ENCODE measurements at regions not wholly inside any gene's neighbourhood (a gene's known extent, or its start where the extent isn't known, plus 50 kb on each side); places are given as distances from the start of the nearest gene placed in this dataset.

DNA sequence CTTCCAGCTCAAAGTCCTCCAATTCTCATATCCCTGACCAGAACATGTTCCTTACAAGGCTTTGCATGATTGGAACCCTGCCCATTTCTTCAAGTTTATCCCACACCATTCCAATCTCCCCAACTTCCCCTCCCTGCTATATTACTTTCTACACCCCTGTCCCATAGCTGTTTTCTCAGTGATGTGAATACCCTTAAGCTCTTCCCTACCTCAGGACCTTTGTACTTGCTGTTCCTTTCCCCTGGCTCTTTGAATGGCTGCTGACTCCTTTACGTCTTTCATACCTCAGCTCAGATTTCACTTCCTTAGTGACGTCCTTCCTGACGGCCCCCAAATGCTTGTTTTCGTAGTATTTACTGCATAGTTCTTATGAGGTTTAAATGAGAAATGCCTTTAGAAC lies 166.2 kb upstream of the ZNF462 start:
- H3K4me1 Mint-ChIP-seq: no peaks in the 10 kb centered on the region
- no peak overlapping the region for H3K27ac Mint-ChIP-seq
- H3K27me3 Mint-ChIP-seq: peaks cover 0 to 13% (median 2%) of the 10 kb centered on the region in 5 donors
- DNase-seq: no peak
- peaks cover 0 to 19% (median 2%) of the 10 kb centered on the region in 9 donors for H3K9me3 Mint-ChIP-seq
- H3K4me3 Mint-ChIP-seq: no peak overlapping the region
- ATAC-seq: no peak
- no peaks in the 10 kb centered on the region for H3K36me3 Mint-ChIP-seq
- POLR2A ChIA-PET: no interaction called here

DNA sequence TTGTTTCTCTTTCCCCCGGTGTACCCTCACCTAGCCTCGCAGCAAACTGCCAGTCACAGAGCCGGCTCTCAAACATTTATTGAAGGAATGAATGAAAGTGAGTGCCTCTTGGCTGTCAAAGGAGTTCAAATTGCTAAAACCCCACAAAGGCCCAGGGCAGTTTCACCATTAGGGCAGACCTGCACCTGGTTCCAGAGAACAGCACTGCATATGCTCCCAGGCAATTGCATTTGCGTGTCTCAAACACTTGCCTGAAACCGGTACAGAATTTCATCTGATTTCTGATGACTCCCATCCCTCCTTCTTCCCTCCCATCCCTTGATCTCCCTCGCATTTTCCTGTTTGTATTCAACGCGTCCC lies 165.6 kb upstream of the ZNF462 start:
- POLR2A ChIA-PET: no interaction called here
- H3K4me1 Mint-ChIP-seq: no peaks in the 10 kb centered on the region
- no peak overlapping the region for H3K4me3 Mint-ChIP-seq
- H3K27me3 Mint-ChIP-seq: peaks cover 0 to 14% (median 2%) of the 10 kb centered on the region in 5 donors
- no peaks in the 10 kb centered on the region for H3K36me3 Mint-ChIP-seq
- no peak for ATAC-seq
- no peak for DNase-seq
- H3K27ac Mint-ChIP-seq: no peak overlapping the region
- H3K9me3 Mint-ChIP-seq: peaks cover 0 to 23% (median 3%) of the 10 kb centered on the region in 9 donors

DNA sequence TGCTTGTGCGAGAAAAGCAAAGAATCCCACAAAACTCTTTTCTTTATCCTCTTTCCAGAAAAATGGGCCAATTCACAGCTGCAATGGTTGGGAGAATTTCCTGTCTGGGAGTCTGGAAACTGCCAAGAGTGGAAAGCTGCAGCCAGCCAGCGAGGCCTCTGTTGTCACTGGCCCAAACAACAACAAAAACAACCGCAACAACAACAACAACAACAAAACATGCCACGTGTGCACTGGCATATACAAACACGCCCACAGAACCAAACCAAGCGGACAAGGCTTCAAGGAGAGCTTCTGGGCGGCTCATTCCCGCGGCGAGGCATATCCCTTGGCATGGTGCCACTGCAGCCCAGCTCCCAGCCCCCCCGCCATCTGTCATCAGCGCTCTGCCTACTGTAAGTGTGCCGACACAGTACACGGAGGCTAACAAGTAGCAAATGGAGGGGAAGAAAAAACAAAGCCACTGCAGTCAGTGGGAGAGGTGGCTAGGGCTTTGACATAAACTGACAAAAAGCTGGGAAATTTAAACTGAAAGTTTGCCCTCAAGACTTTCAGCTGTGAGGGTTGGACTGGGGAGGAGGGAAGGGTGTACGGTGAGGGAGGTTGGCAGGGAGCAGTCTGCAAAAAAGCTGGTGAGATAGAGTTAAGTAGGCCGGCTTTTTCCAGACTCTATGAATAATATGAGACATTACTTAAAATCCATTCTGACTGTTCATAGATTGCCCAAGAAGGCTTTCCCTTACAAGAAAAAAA lies 165.0 kb upstream of the ZNF462 start:
- DNase-seq (no peak), ATAC-seq (no peak)
- H3K36me3 Mint-ChIP-seq: no peaks in the 10 kb centered on the region
- H3K9me3 Mint-ChIP-seq: peaks cover 0 to 29% (median 3%) of the 10 kb centered on the region in 9 donors
- no peak overlapping the region for H3K4me3 Mint-ChIP-seq
- no peak overlapping the region for H3K27ac Mint-ChIP-seq
- POLR2A ChIA-PET: no interaction called here
- H3K4me1 Mint-ChIP-seq: no peaks in the 10 kb centered on the region
- H3K27me3 Mint-ChIP-seq: peaks cover 0 to 14% (median 2%) of the 10 kb centered on the region in 5 donors

DNA sequence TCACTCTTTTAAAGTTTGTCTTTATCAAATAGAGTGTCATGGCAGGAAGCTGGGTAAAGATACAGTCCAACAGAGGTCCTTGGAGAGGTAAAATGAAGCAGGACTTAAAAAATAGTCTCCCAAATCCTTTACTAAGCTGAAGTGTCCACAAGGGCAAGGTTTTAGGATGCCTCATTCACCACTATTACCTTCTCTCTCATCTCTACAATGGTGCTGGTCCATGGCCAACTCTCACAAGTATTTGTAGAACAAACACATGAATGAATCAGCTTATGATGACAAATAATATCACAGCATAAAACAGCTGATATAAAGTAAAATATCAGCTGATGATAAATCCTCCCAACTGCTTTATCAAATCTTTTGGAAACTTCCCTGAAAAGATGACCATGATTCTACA lies 162.3 kb upstream of the ZNF462 start:
- Mint-ChIP-seq H3K36me3 (no peaks in the 10 kb centered on the region), H3K4me1 (no peaks in the 10 kb centered on the region), H3K4me3 (no peak overlapping the region), H3K27me3 (peaks cover 0 to 12% (median 0%) of the 10 kb centered on the region in 5 donors), H3K9me3 (peaks cover 0 to 41% (median 8%) of the 10 kb centered on the region in 9 donors), H3K27ac (no peak overlapping the region)
- no peak for DNase-seq
- ATAC-seq: no peak
- POLR2A ChIA-PET: no interaction called here

DNA sequence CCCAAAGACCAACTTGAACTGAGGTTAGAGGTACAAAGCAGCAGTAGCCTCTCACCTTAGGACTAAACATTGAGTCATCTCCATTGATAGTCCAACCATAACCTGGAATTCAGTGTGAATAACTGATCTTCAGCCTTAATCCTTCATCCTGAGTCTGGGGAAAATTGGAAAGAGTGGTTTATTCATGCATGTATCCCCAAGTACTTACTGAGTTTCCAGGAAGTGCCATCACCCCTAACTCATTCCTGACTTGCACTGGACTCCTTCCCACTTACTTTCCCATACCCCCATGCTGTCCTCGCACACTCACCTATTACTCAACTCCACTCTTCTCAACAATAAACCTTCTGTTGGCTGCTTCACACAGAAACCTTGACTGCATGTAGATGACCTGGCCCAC lies 161.4 kb upstream of the ZNF462 start:
- POLR2A ChIA-PET: no interaction called here
- DNase-seq (no peak), ATAC-seq (no peak)
- peaks cover 0 to 9% (median 0%) of the 10 kb centered on the region in 5 donors for H3K27me3 Mint-ChIP-seq
- peaks cover 0 to 40% (median 7%) of the 10 kb centered on the region in 9 donors for H3K9me3 Mint-ChIP-seq
- no peak overlapping the region for H3K27ac Mint-ChIP-seq
- H3K4me3 Mint-ChIP-seq: no peak overlapping the region
- no peaks in the 10 kb centered on the region for H3K36me3 Mint-ChIP-seq
- no peaks in the 10 kb centered on the region for H3K4me1 Mint-ChIP-seq

DNA sequence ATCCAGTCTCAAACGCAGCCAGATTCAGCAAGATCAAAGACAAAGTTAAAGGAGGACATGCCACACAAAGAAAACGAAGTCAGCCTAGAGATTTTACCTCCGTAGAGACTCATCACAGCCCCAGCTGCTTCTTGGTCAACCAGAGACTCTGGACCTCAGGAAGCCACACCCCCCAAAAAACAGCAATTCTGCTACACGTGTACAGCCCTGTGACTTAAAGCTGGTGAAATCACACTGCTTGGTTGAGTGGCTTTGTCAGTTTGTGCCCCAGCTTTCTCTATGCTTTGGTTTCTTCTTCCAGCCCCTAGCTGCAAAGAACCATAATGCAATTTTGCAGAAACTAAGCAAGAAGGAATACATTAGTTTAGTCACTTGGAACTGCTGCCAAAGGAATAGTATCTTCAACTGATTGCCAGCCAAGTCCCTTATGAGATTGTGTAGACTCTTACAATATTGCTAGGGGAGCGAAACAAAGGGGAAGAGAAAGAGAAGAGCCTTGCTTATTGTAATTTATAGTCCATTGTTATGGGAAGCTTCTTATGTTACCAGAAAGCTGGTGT lies 158.8 kb upstream of the ZNF462 start:
- no peak overlapping the region for H3K4me3 Mint-ChIP-seq
- DNase-seq: no peak
- no peak for ATAC-seq
- H3K36me3 Mint-ChIP-seq: no peaks in the 10 kb centered on the region
- peaks cover 0 to 30% (median 6%) of the 10 kb centered on the region in 9 donors for H3K9me3 Mint-ChIP-seq
- POLR2A ChIA-PET: no interaction called here
- H3K27ac Mint-ChIP-seq: no peak overlapping the region
- no peaks in the 10 kb centered on the region for H3K4me1 Mint-ChIP-seq
- H3K27me3 Mint-ChIP-seq: peaks cover 0 to 4% (median 0%) of the 10 kb centered on the region in 5 donors

DNA sequence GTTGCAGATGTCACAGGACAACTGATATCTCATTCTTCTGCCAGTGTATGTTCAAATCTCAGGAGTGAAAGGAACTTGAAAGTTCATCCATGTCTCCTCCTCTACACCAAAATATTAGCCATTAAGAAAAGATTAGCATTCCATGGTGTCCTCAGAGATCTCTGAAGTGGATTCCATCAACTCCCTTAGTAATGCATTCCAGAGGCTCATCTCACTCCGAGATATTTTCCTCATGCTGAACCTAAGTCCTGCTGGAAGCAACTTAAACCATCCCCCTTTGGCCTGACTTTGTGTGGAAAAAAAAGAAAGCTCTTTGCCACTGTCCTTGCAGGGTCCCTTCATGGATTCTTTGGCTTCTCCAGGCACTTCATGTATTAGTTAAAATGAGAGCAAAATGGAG lies 155.7 kb upstream of the ZNF462 start:
- Mint-ChIP-seq H3K27me3 (no peaks in the 10 kb centered on the region), H3K4me3 (no peak overlapping the region), H3K36me3 (no peaks in the 10 kb centered on the region), H3K4me1 (no peaks in the 10 kb centered on the region), H3K9me3 (peaks cover 0 to 30% (median 6%) of the 10 kb centered on the region in 9 donors), H3K27ac (no peak overlapping the region)
- DNase-seq (no peak), ATAC-seq (no peak)
- POLR2A ChIA-PET: no interaction called here

DNA sequence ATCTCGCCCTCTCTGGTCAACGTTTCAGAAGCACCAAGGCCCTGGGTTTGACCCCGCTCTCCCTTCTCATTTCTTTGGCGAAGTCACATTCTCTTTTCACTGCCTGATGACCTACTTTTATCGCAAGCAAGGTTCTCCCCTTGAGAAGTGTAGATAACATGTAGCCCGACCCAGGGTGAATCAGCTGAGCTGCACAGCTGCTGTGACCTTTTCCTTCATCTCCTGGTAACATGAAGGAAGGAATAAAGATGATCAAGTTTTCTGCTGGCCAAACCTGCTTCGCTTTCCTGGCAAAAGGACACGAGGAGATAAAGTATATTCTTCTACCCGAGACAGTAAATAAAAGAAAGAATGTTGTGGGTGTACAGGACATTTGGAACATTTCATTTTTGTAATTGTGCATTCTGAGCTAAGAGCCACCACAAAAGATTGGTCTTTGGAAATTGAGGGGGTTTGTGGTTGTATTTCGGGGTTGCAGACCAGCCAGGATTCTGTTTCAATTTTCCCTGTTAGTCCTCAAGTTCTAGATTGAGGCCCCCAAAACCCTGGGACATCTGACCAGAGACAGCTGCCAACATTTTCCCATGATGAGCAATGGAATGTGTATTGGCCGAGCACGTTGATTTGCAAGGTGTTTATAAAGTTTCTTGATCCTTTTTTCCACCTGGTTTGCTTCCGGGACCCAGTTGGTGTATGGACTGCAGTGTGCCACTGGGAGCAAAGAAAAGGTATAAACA lies 155.1 kb upstream of the ZNF462 start:
- no peaks in the 10 kb centered on the region for H3K36me3 Mint-ChIP-seq
- H3K27ac Mint-ChIP-seq: no peak overlapping the region
- POLR2A ChIA-PET: no interaction called here
- H3K4me3 Mint-ChIP-seq: no peak overlapping the region
- no peaks in the 10 kb centered on the region for H3K27me3 Mint-ChIP-seq
- ATAC-seq (no peak), DNase-seq (no peak)
- no peaks in the 10 kb centered on the region for H3K4me1 Mint-ChIP-seq
- H3K9me3 Mint-ChIP-seq: peaks cover 0 to 30% (median 6%) of the 10 kb centered on the region in 9 donors

DNA sequence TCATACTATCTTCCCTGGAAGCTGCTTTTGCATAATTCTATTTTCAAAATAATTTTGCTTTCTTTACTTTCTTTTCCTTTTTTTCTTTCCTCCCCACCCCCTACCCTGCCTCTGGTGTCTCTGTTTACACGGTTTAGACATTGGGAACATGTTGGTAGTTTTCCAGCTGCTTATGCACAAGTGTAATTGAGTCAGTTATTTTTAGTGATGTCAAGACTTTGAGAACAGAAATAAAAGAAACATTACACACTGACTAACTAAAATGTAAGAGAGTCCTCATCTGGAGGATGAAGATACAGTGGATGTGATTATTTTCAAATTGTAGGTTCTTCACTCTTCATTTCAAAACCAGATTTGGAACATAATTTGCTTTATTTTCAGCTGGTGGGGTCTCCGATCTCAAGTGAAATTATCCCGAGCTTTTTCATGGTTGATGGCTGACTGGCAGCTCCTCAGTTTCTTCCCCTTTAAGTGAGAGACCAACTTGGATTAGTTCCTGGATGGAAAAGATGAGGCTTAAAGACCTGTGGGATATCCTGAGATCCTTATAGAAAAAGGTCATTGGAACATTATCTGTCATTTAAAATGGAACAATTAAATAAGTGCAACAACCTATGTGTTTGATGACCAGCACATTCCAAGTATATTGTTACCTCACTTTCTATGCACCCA lies 154.4 kb upstream of the ZNF462 start:
- no peak overlapping the region for H3K4me3 Mint-ChIP-seq
- no peaks in the 10 kb centered on the region for H3K4me1 Mint-ChIP-seq
- H3K36me3 Mint-ChIP-seq: no peaks in the 10 kb centered on the region
- H3K27ac Mint-ChIP-seq: no peak overlapping the region
- DNase-seq (no peak), ATAC-seq (no peak)
- POLR2A ChIA-PET: no interaction called here
- no peaks in the 10 kb centered on the region for H3K27me3 Mint-ChIP-seq
- H3K9me3 Mint-ChIP-seq: peaks cover 3 to 28% (median 7%) of the 10 kb centered on the region in 9 donors

DNA sequence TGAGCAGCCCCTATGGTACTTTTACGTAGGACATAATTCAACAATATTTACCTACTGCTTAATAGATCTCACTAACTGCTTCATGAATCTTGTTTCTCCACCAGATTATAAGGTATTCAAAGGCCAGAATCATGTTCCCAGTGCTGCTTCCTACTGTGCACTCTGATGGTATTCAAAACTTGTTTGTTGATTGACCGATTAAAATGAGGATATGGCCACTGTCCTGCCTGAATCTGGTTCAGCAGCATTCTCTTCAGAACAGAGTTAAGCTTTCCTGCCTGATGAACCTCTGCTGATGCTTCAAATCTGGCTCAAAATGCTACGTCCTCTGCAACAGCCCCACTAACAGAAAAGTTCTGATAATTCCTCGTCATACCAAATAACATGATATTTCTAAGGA lies 150.7 kb upstream of the ZNF462 start:
- Mint-ChIP-seq H3K27ac (no peak overlapping the region), H3K9me3 (peaks cover 0 to 26% (median 0%) of the 10 kb centered on the region in 9 donors), H3K4me1 (no peaks in the 10 kb centered on the region), H3K36me3 (no peaks in the 10 kb centered on the region), H3K4me3 (no peak overlapping the region), H3K27me3 (no peaks in the 10 kb centered on the region)
- ATAC-seq (no peak), DNase-seq (no peak)
- POLR2A ChIA-PET: no interaction called here

DNA sequence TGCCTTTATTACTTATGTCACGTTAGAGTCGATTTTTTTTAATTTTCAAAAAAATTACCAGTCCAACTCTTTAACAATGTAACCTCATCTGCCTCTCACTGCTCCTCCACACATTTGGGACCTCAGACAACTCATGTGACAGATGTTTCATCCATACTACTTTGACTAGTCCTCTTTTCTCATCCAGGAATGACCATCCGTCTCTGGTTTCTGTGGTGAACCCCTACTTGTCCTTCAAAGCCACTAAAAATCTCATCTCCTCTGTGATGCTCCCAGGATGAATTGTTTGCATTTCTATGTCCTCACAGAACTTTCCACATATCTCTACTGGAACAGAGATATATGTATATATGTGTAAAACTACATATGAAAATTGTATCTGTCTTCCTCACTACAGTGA lies 149.8 kb upstream of the ZNF462 start:
- no peak for ATAC-seq

DNA sequence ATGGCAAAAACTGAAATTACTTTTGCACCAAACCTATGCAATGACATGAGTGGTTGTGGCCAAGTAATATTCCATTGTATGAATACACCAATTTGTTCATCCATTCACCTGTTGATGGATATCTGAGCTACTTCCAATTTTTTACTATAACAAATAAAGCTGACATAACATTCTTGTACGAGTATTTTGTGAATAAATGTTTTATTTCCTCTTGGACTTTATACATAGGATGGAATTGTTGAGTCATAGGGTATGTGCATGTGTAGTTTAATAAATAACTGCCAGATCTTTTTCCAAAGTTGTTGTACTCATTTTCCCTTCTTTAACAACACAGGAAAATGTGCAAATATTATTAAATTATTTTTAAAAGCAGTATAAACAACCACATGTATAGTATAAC lies 146.1 kb upstream of the ZNF462 start:
- peaks cover 0 to 5% (median 0%) of the 10 kb centered on the region in 5 donors for H3K27me3 Mint-ChIP-seq
- ATAC-seq: no peak
- no peak overlapping the region for H3K27ac Mint-ChIP-seq
- no peak for DNase-seq
- H3K36me3 Mint-ChIP-seq: no peaks in the 10 kb centered on the region
- POLR2A ChIA-PET: no interaction called here
- H3K4me3 Mint-ChIP-seq: no peak overlapping the region
- peaks cover 0 to 26% (median 3%) of the 10 kb centered on the region in 9 donors for H3K9me3 Mint-ChIP-seq
- H3K4me1 Mint-ChIP-seq: no peaks in the 10 kb centered on the region

More for the DNA sequence above, 149.8 kb upstream of the ZNF462 start:
- Mint-ChIP-seq H3K27ac (no peak overlapping the region), H3K9me3 (peaks cover 0 to 26% (median 0%) of the 10 kb centered on the region in 9 donors), H3K4me3 (no peak overlapping the region), H3K4me1 (no peaks in the 10 kb centered on the region), H3K36me3 (no peaks in the 10 kb centered on the region), H3K27me3 (no peaks in the 10 kb centered on the region)
- no peak for DNase-seq
- POLR2A ChIA-PET: no interaction called here

DNA sequence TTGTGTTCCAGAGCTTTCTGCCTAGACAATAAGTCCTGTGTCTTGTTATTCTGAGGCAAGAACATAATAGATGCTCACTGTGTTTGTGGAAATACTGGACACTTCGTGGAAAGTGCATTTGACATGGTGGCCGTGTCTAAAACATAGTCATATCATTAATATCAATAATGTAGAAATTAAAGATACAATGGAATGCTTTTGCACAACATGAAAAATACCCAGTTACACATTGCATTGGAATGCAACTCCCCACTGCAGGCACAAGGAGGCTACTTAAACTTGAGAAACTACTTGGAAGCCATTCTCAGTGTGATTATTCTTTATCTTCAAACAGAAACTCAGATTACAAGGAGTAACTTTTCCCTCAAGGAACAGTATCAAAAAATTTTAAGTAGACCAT lies 145.3 kb upstream of the ZNF462 start:
- H3K27me3 Mint-ChIP-seq: peaks cover 0 to 5% (median 0%) of the 10 kb centered on the region in 5 donors
- DNase-seq (no peak), ATAC-seq (no peak)
- H3K9me3 Mint-ChIP-seq: peaks cover 0 to 26% (median 3%) of the 10 kb centered on the region in 9 donors
- H3K36me3 Mint-ChIP-seq: no peaks in the 10 kb centered on the region
- POLR2A ChIA-PET: no interaction called here
- no peak overlapping the region for H3K4me3 Mint-ChIP-seq
- H3K27ac Mint-ChIP-seq: no peak overlapping the region
- H3K4me1 Mint-ChIP-seq: no peaks in the 10 kb centered on the region

Measured in naive thymus-derived CD8-positive, alpha-beta T cell (primary cell).